ENCODE measurements at regions not wholly inside any gene's neighbourhood (a gene's known extent, or its start where the extent isn't known, plus 50 kb on each side); places are given as distances from the start of the nearest gene placed in this dataset.

DNA sequence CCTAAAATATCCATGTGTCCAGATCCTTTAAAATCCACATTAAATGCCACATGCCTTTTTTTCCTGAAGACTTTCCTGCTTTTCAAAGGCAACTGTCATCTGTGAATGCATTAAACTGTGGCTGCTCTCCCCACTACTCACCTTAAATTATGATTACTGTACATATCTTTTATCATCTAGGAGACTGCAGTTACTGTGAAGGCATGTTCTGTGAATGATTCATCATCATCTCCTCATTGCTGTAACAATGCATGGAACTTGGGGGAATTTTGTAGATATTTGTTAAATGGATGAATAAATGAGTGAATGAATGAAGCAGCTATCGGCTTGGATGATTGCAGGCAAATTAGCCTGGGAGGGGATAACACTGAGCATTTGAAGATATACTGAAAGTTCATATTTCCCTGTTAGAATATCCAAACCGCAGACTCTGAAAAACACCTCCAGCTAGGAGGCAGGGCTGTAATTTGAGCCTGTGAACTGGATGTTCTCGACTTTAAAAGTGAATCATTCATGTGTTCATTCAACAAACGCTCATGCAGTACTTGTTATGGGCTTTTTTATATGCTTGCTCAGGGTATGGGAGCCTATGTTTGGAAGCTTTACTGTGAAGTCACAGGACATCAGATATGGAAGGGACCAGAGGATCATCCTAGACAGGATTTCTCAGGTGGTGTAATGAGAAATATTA lies 519.2 kb downstream of the KIF4B start:
- Histone ChIP-seq H3K4me1 (ENCODE audit: low read length) (no peaks in the 10 kb centered on the region), H3F3A (ENCODE audit: insufficient read depth, low read length) (no peaks in the 10 kb centered on the region), H4K20me1 (ENCODE audit: insufficient read depth, low read length) (no peaks in the 10 kb centered on the region), H2AFZ (ENCODE audit: low read length) (no peak overlapping the region), H3K27me3 (replicated peaks; ENCODE audit: insufficient read depth, low read length) (no peaks in the 10 kb centered on the region), H3K9me3 (replicated peaks; ENCODE audit: insufficient read depth, low read length) (no peaks in the 10 kb centered on the region), H3K9me2 (replicated peaks; ENCODE audit: insufficient read depth, low read length) (no peaks in the 10 kb centered on the region), H3K4me2 (ENCODE audit: low read depth, low read length) (no peak overlapping the region), H3K4me3 (ENCODE audit: low read length) (no peak overlapping the region), H3K9ac (ENCODE audit: low read length) (no peak overlapping the region), H3K36me3 (replicated peaks; ENCODE audit: insufficient read depth, low read length) (no peaks in the 10 kb centered on the region), H3K79me2 (ENCODE audit: low read length) (no peaks in the 10 kb centered on the region), H3K27ac (ENCODE audit: low read length) (no peak overlapping the region)
- TF ChIP-seq, protein P1, sequence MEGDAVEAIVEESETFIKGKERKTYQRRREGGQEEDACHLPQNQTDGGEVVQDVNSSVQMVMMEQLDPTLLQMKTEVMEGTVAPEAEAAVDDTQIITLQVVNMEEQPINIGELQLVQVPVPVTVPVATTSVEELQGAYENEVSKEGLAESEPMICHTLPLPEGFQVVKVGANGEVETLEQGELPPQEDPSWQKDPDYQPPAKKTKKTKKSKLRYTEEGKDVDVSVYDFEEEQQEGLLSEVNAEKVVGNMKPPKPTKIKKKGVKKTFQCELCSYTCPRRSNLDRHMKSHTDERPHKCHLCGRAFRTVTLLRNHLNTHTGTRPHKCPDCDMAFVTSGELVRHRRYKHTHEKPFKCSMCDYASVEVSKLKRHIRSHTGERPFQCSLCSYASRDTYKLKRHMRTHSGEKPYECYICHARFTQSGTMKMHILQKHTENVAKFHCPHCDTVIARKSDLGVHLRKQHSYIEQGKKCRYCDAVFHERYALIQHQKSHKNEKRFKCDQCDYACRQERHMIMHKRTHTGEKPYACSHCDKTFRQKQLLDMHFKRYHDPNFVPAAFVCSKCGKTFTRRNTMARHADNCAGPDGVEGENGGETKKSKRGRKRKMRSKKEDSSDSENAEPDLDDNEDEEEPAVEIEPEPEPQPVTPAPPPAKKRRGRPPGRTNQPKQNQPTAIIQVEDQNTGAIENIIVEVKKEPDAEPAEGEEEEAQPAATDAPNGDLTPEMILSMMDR (IDR thresholded peaks at IDR 0.05; ENCODE audit: low read length), result no peak
- TF ChIP-seq EZH2 (optimal IDR thresholded peaks at IDR 0.05; ENCODE audit: low read depth, low read length) (no peak), EZH2phosphoT487 (IDR thresholded peaks at IDR 0.05; ENCODE audit: low read length) (no peak)
- DNase-seq, result no peak

DNA sequence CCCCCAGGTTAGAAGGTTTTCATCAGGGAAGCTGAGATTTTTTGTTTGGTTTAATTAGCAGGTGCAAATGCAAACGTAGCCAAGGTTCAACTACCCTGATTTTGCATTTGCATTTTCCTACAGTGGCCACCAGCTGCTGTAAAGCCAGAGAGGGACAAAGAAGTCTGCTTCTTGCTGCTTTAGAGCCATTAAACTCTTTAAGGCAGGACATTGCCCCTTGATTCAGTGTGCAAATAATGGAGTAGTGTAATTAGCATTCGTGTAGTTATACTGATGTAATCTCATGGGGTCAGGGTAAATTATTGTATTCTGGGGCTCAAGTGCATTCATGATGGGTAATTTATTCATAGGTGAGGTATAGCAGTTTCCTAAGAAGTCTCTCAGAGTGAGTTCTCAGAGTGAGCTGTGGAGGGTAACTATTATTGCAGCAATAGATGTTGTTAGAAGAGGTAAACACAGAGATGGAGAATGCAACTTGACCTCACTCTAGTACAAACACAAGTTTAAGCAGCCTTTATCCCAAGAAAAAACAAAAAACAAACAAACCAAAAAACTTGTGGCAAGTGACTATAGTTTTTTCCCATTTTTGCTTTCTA lies 526.5 kb downstream of the KIF4B start:
- DNase-seq, result no peak
- Histone ChIP-seq H3K9ac (ENCODE audit: low read length) (no peak overlapping the region), H2AFZ (ENCODE audit: low read length) (no peak overlapping the region), H3K9me2 (replicated peaks; ENCODE audit: insufficient read depth, low read length) (no peaks in the 10 kb centered on the region), H3K4me2 (ENCODE audit: low read depth, low read length) (no peak overlapping the region), H3K9me3 (replicated peaks; ENCODE audit: insufficient read depth, low read length) (no peaks in the 10 kb centered on the region), H3K4me1 (ENCODE audit: low read length) (no peaks in the 10 kb centered on the region), H4K20me1 (ENCODE audit: insufficient read depth, low read length) (no peaks in the 10 kb centered on the region), H3F3A (ENCODE audit: insufficient read depth, low read length) (no peaks in the 10 kb centered on the region), H3K4me3 (ENCODE audit: low read length) (no peak overlapping the region), H3K27me3 (replicated peaks; ENCODE audit: insufficient read depth, low read length) (no peaks in the 10 kb centered on the region), H3K27ac (ENCODE audit: low read length) (no peak overlapping the region), H3K36me3 (replicated peaks; ENCODE audit: insufficient read depth, low read length) (no peaks in the 10 kb centered on the region), H3K79me2 (ENCODE audit: low read length) (no peaks in the 10 kb centered on the region)
- TF ChIP-seq, protein P1 (IDR thresholded peaks at IDR 0.05; ENCODE audit: low read length), result no peak
- no peak for TF ChIP-seq EZH2 (optimal IDR thresholded peaks at IDR 0.05; ENCODE audit: low read depth, low read length)
- TF ChIP-seq EZH2phosphoT487 (IDR thresholded peaks at IDR 0.05; ENCODE audit: low read length), result no peak

DNA sequence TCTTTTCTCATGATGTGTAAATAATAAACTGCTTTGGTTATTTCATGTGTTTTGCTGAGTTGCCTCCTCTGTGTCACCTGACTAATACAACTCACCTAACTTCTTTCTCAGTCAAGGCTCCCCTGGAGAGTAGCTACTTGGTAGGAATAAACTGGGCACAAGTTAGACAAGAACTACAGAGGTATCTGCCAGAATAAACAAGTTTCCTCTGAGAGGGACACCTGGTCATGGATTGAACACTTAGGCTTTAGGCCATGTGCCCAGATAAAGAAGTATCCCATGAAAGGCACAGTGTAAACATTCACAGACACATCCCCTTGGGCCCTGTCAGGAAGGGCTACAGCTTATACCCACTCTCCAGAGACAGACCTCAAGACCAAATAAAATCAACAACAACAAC lies 532.5 kb downstream of the KIF4B start:
- Histone ChIP-seq H4K20me1 (ENCODE audit: insufficient read depth, low read length) (no peaks in the 10 kb centered on the region), H3K9me2 (replicated peaks; ENCODE audit: insufficient read depth, low read length) (no peaks in the 10 kb centered on the region), H3K9ac (ENCODE audit: low read length) (no peak overlapping the region), H3K36me3 (replicated peaks; ENCODE audit: insufficient read depth, low read length) (no peaks in the 10 kb centered on the region), H3K4me3 (ENCODE audit: low read length) (no peak overlapping the region), H3K79me2 (ENCODE audit: low read length) (no peaks in the 10 kb centered on the region), H3K4me2 (ENCODE audit: low read depth, low read length) (no peak overlapping the region), H2AFZ (ENCODE audit: low read length) (no peak overlapping the region), H3K4me1 (ENCODE audit: low read length) (no peaks in the 10 kb centered on the region), H3K9me3 (replicated peaks; ENCODE audit: insufficient read depth, low read length) (no peaks in the 10 kb centered on the region), H3F3A (ENCODE audit: insufficient read depth, low read length) (no peaks in the 10 kb centered on the region), H3K27me3 (replicated peaks; ENCODE audit: insufficient read depth, low read length) (no peaks in the 10 kb centered on the region), H3K27ac (ENCODE audit: low read length) (no peak overlapping the region)
- TF ChIP-seq EZH2phosphoT487 (IDR thresholded peaks at IDR 0.05; ENCODE audit: low read length) (no peak), EZH2 (optimal IDR thresholded peaks at IDR 0.05; ENCODE audit: low read depth, low read length) (no peak)
- TF ChIP-seq, protein P1 (IDR thresholded peaks at IDR 0.05; ENCODE audit: low read length), result no peak
- DNase-seq, result no peak

All from MM.1S (cell line).